A549 (cell line): ENCODE measurements at regions not wholly inside any gene's neighbourhood (a gene's known extent, or its start where the extent isn't known, plus 50 kb on each side); places are given as distances from the start of the nearest gene placed in this dataset.

Experiments used
- CHD4 ChIP-seq: fragments of 200-600 bp; sonication (generic); IDR thresholded peaks from 2 replicates; pipeline ENCODE4 v1.6.1; 2016; ENCODE audit warnings: antibody characterized with exemption, mild to moderate bottlenecking, borderline replicate concordance
- EHMT2 ChIP-seq: fragments of 200-600 bp; sonication (generic); IDR thresholded peaks from 2 replicates; pipeline ENCODE4 v1.6.1; 2016; ENCODE audit warnings: antibody characterized with exemption, low read depth, mild to moderate bottlenecking, moderate library complexity
- EP300 ChIP-seq, 2 experiments: fragments of >200 bp; sonication (Bioruptor Twin); formaldehyde crosslinking; IDR thresholded peaks; 2 replicates in 1 of 2; 3 replicates in 1 of 2; pipeline ENCODE4 v1.6.1; 2016 to 2017
- POLR2A ChIP-seq: IDR thresholded peaks from 2 replicates; pipeline ENCODE4 v1.6.1; 2012; ENCODE audit warnings: mild to moderate bottlenecking, low read length
- TF ChIP-seq, protein P1 (sequence below): fragments of >200 bp; sonication (Bioruptor Twin); formaldehyde crosslinking; IDR thresholded peaks from 3 replicates; pipeline ENCODE4 v1.5.1; 2016

DNA sequence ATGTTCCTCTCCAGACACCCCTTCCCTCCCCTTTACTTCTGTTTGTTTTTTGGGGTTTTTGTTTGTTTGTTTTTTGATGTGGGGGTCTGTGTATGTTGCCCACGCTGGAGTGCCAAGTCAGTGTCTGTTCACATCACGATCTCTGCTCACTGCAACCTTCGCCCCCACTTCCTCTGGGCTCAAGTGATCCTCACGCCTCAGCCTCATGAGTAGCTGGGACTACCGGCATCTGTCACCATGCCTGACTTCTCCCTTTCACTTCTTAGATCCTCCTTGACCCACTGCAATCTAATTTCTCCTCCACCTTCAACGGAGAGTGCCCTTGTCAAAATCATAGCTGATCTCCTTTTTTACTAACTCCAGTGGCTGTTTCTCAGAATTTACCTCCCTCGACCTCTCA lies 100.7 kb upstream of the KIF26B start:
- TF ChIP-seq EP300 (IDR thresholded peaks at IDR 0.05): no peak
- TF ChIP-seq, protein P1, sequence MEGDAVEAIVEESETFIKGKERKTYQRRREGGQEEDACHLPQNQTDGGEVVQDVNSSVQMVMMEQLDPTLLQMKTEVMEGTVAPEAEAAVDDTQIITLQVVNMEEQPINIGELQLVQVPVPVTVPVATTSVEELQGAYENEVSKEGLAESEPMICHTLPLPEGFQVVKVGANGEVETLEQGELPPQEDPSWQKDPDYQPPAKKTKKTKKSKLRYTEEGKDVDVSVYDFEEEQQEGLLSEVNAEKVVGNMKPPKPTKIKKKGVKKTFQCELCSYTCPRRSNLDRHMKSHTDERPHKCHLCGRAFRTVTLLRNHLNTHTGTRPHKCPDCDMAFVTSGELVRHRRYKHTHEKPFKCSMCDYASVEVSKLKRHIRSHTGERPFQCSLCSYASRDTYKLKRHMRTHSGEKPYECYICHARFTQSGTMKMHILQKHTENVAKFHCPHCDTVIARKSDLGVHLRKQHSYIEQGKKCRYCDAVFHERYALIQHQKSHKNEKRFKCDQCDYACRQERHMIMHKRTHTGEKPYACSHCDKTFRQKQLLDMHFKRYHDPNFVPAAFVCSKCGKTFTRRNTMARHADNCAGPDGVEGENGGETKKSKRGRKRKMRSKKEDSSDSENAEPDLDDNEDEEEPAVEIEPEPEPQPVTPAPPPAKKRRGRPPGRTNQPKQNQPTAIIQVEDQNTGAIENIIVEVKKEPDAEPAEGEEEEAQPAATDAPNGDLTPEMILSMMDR: no peak
- TF ChIP-seq POLR2A: no peak
- no peak for TF ChIP-seq EHMT2
- no peak for TF ChIP-seq CHD4
